HCT116 (cell line): ENCODE measurements at regions not wholly inside any gene's neighbourhood (a gene's known extent, or its start where the extent isn't known, plus 50 kb on each side); places are given as distances from the start of the nearest gene placed in this dataset.

Experiments
- ATAC-seq: fragments of 200-7000 bp; cut with Tn5 transposase; 2 replicates; pipeline ENCODE4 v1.9.1; 2020; ENCODE audit warnings: mild to moderate bottlenecking, moderate library complexity
- BruUV-seq: library from RNA; stranded (reverse); fragments of 400-500 nt; replicated peaks from 2 replicates; lab custom pipeline; 2021; lab: Mats Ljungman, UMichigan
- CTCF ChIA-PET: fragments of 300-600 bp; sonication (Branson Sonifier 250); formaldehyde crosslinking; loops from one replicate; lab custom pipeline; 2021; ENCODE audit warnings: antibody characterized with exemption; lab: Charles Lee
- POLR2A ChIA-PET: fragments of 300-600, 350-600 bp; sonication (Branson Sonifier 250); formaldehyde crosslinking; loops from one replicate; lab custom pipeline; 2021; ENCODE audit warnings: antibody characterized with exemption; lab: Charles Lee
- RAD21 ChIA-PET, 2 experiments: fragments of 300-600 bp; sonication (Branson Sonifier 250); formaldehyde crosslinking; loops; one replicate each; lab custom pipeline; 2023; ENCODE audit warnings: low total read pairs in 2 of 2; ENCODE audit not compliant: uncharacterized antibody in 2 of 2, unreplicated experiment in 2 of 2, low non-redundant PET in 1 of 2; lab: Charles Lee
- DNase-seq: peaks from one replicate; pipeline ENCODE4 v3.0.0-alpha.2; 2010; ENCODE audit warnings: low read depth, low spot score
- H2AFZ ChIP-seq: fragments of 200-600 bp; shearing (Covaris generic), sonication (generic); 2 replicates; pipeline ENCODE4 v1.6.1; 2017; ENCODE audit warnings: low read depth, mixed run types, mixed read lengths, antibody characterized with exemption, low read length; ENCODE audit not compliant: poor library complexity, severe bottlenecking
- H3K27ac ChIP-seq: 2 replicates; pipeline ENCODE4 v1.5.1; 2012; ENCODE audit warnings: low read depth, low read length
- H3K27me3 ChIP-seq: fragments of 200-600 bp; sonication (generic); 2 replicates; pipeline ENCODE4 v1.6.1; 2016; ENCODE audit warnings: mixed run types, low read length, mixed read lengths; ENCODE audit not compliant: insufficient read depth
- H3K36me3 ChIP-seq, 2 experiments: fragments of 200-500 bp in 1 of 2; fragments of 200-600 bp in 1 of 2; sonication (Bioruptor generic) in 1 of 2; sonication (generic) in 1 of 2; 2 replicates each; pipeline versions ENCODE4 v1.5.1 to v1.6.1; 2014 to 2016; ENCODE audit warnings: low read length in 2 of 2, inconsistent platforms in 1 of 2, mixed read lengths in 1 of 2, mixed run types in 1 of 2; ENCODE audit not compliant: insufficient read depth in 2 of 2, control insufficient read depth in 1 of 2
- H3K4me1 ChIP-seq, 2 experiments: fragments of 200-600 bp in 1 of 2; sonication (generic) in 1 of 2; 2 replicates each; pipeline versions ENCODE4 v1.5.1 to v1.6.1; 2012 to 2017; ENCODE audit warnings: low read length in 2 of 2, inconsistent platforms in 1 of 2, mild to moderate bottlenecking in 1 of 2, mixed read lengths in 1 of 2, mixed run types in 1 of 2, moderate library complexity in 1 of 2; ENCODE audit not compliant: insufficient read depth in 2 of 2, control insufficient read depth in 1 of 2
- H3K4me2 ChIP-seq: fragments of 200-600 bp; sonication (generic); 2 replicates; pipeline ENCODE4 v1.6.1; 2017; ENCODE audit warnings: mixed run types, low read length, mixed read lengths
- H3K4me3 ChIP-seq, 2 experiments: fragments of 200-600 bp in 1 of 2; sonication (generic) in 1 of 2; replicated peaks in 1 of 2; 2 replicates each; pipeline ENCODE4 v1.5.1; 2011 to 2016; ENCODE audit warnings: low read length in 2 of 2, control low read depth in 1 of 2, low read depth in 1 of 2, mild to moderate bottlenecking in 1 of 2, mixed read lengths in 1 of 2, mixed run types in 1 of 2
- H3K79me2 ChIP-seq: fragments of 200-600 bp; sonication (generic); 2 replicates; pipeline ENCODE4 v1.6.1; 2017; ENCODE audit warnings: mild to moderate bottlenecking, mixed run types, low read length, moderate library complexity, mixed read lengths; ENCODE audit not compliant: insufficient read depth
- H3K9ac ChIP-seq: fragments of 200-600 bp; sonication (generic); 2 replicates; pipeline ENCODE4 v1.6.1; 2016; ENCODE audit warnings: low read length, mixed read lengths
- H3K9me2 ChIP-seq: fragments of 200-600 bp; sonication (generic), shearing (Covaris generic); 2 replicates; pipeline ENCODE4 v1.6.1; 2017; ENCODE audit warnings: mixed run types, mild to moderate bottlenecking, moderate library complexity; ENCODE audit not compliant: insufficient read depth
- H3K9me3 ChIP-seq, 2 experiments: fragments of 200-500 bp in 1 of 2; fragments of 200-600 bp in 1 of 2; sonication (Bioruptor generic) in 1 of 2; sonication (generic) in 1 of 2; 2 replicates each; pipeline ENCODE4 v1.6.1; 2014 to 2017; ENCODE audit warnings: low read length in 2 of 2, mixed read lengths in 2 of 2, inconsistent platforms in 1 of 2, low read depth in 1 of 2, mild to moderate bottlenecking in 1 of 2, mixed run types in 1 of 2, moderate library complexity in 1 of 2; ENCODE audit not compliant: control insufficient read depth in 1 of 2, insufficient read depth in 1 of 2
- H4K20me1 ChIP-seq: fragments of 200-600 bp; sonication (generic), shearing (Covaris generic); 2 replicates; pipeline ENCODE4 v1.6.1; 2017; ENCODE audit warnings: mixed run types, mild to moderate bottlenecking, moderate library complexity; ENCODE audit not compliant: insufficient read depth
- ATF3 ChIP-seq: IDR thresholded peaks from 2 replicates; pipeline ENCODE4 v1.6.1; 2012
- CBX3 ChIP-seq: IDR thresholded peaks from 2 replicates; pipeline ENCODE4 v1.6.1; 2012; ENCODE audit warnings: low read depth
- EGR1 ChIP-seq: IDR thresholded peaks from 2 replicates; pipeline ENCODE4 v1.6.1; 2012; ENCODE audit warnings: low read depth
- EZH2phosphoT487 ChIP-seq: fragments of 200-600 bp; IDR thresholded peaks from 2 replicates; pipeline ENCODE4 v1.6.1; 2018; ENCODE audit warnings: antibody characterized with exemption, borderline replicate concordance
- FOSL1 ChIP-seq: IDR thresholded peaks from 2 replicates; pipeline ENCODE4 v1.6.1; 2012; ENCODE audit warnings: low read depth
- JUND ChIP-seq: IDR thresholded peaks from 2 replicates; pipeline ENCODE4 v1.6.1; 2012
- POLR2AphosphoS5 ChIP-seq: IDR thresholded peaks from 2 replicates; pipeline ENCODE4 v1.6.1; 2011; ENCODE audit warnings: mild to moderate bottlenecking, low read depth, low read length, moderate library complexity
- RAD21 ChIP-seq: IDR thresholded peaks from 2 replicates; pipeline ENCODE4 v1.6.1; 2012; ENCODE audit warnings: low read depth, mild to moderate bottlenecking
- SP1 ChIP-seq: IDR thresholded peaks from 2 replicates; pipeline ENCODE4 v1.6.1; 2012; ENCODE audit warnings: low read depth
- SRF ChIP-seq: IDR thresholded peaks from 2 replicates; pipeline ENCODE4 v1.6.1; 2012; ENCODE audit warnings: low read depth
- TCF7L2 ChIP-seq: IDR thresholded peaks from 2 replicates; pipeline ENCODE4 v1.7.0; 2011; ENCODE audit warnings: borderline replicate concordance, inconsistent platforms; ENCODE audit not compliant: insufficient read depth, insufficient read length; ENCODE audit errors: extremely low read depth
- YY1 ChIP-seq: IDR thresholded peaks from 2 replicates; pipeline ENCODE4 v1.6.1; 2011; ENCODE audit warnings: low read length, low read depth, moderate library complexity, mild to moderate bottlenecking; ENCODE audit not compliant: insufficient replicate concordance; ENCODE audit errors: extremely low read depth
- ZBTB33 ChIP-seq: IDR thresholded peaks from 2 replicates; pipeline ENCODE4 v1.6.1; 2011; ENCODE audit warnings: mild to moderate bottlenecking, low read length, moderate library complexity; ENCODE audit not compliant: insufficient replicate concordance; ENCODE audit errors: extremely low read depth
- ZFX ChIP-seq: fragments of 450-650 bp; IDR thresholded peaks from 2 replicates; pipeline ENCODE4 v1.6.1; 2017
- intact Hi-C: fragments of 100-400 bp; cut with micrococcal nuclease; formaldehyde crosslinking; loops from 2 replicates; pipeline ENCODE4 v1.10.0; 2022
- TF ChIP-seq, protein P1 (sequence below): IDR thresholded peaks from 2 replicates; pipeline ENCODE4 v1.6.1; 2012; ENCODE audit warnings: low read depth
- TF ChIP-seq, protein P2 (sequence below): IDR thresholded peaks from 2 replicates; pipeline ENCODE4 v1.6.1; 2012

- Histone ChIP-seq H3K9me2 (no peaks in the 10 kb centered on the region), H3K4me2 (no peak overlapping the region), H3K27ac (no peak overlapping the region), H3K9me3 (peaks cover 0 to 16% of the 10 kb centered on the region in 2 experiments; a peak in 3 of 4 replicates), H2AFZ (no peak overlapping the region), H3K4me1 (no peaks in the 10 kb centered on the region), H3K36me3 (no peaks in the 10 kb centered on the region), H3K79me2 (no peaks in the 10 kb centered on the region), H4K20me1 (no peaks in the 10 kb centered on the region), H3K9ac (no peak overlapping the region)
- ATAC-seq (no peak), DNase-seq (no peak)
- intact Hi-C loops: no loop called here
- BruUV-seq: no TSS peak
- ChIA-PET CTCF (interaction anchor here (0.7 kb wide), 1 partner anchor 58 kb away, joined by 3 read pairs; no protein-coding TSS in a partner anchor), POLR2A (no interaction called here)
- TF ChIP-seq YY1 (no peak), ZFX (no peak), CBX3 (no peak), SRF (no peak)
- TF ChIP-seq, all 23 proteins: peak for 0
- RAD21 ChIA-PET: no interaction called here
- Histone ChIP-seq H3K27me3 (no peaks in the 10 kb centered on the region), H3K4me3 (no peak overlapping the region)
These were observed 894.3 kb downstream of the DIAPH3 start for GRCh38 chr13:59269476-59269875.

- Histone ChIP-seq H3K27ac (no peak overlapping the region), H2AFZ (no peak overlapping the region), H3K79me2 (no peaks in the 10 kb centered on the region), H4K20me1 (no peaks in the 10 kb centered on the region), H3K4me3 (no peak overlapping the region), H3K9ac (no peak overlapping the region), H3K9me3 (peaks cover 0 to 17% of the 10 kb centered on the region in 2 experiments; a peak in 3 of 4 replicates), H3K4me2 (no peak overlapping the region), H3K4me1 (no peaks in the 10 kb centered on the region), H3K36me3 (no peaks in the 10 kb centered on the region), H3K9me2 (no peaks in the 10 kb centered on the region), H3K27me3 (no peaks in the 10 kb centered on the region)
- intact Hi-C loops: no loop called here
- no TSS peak for BruUV-seq
- ChIA-PET POLR2A (no interaction called here), CTCF (no interaction called here), RAD21 (no interaction called here)
- TF ChIP-seq EGR1: no peak
- no peak for TF ChIP-seq CBX3
- TF ChIP-seq, protein P1, sequence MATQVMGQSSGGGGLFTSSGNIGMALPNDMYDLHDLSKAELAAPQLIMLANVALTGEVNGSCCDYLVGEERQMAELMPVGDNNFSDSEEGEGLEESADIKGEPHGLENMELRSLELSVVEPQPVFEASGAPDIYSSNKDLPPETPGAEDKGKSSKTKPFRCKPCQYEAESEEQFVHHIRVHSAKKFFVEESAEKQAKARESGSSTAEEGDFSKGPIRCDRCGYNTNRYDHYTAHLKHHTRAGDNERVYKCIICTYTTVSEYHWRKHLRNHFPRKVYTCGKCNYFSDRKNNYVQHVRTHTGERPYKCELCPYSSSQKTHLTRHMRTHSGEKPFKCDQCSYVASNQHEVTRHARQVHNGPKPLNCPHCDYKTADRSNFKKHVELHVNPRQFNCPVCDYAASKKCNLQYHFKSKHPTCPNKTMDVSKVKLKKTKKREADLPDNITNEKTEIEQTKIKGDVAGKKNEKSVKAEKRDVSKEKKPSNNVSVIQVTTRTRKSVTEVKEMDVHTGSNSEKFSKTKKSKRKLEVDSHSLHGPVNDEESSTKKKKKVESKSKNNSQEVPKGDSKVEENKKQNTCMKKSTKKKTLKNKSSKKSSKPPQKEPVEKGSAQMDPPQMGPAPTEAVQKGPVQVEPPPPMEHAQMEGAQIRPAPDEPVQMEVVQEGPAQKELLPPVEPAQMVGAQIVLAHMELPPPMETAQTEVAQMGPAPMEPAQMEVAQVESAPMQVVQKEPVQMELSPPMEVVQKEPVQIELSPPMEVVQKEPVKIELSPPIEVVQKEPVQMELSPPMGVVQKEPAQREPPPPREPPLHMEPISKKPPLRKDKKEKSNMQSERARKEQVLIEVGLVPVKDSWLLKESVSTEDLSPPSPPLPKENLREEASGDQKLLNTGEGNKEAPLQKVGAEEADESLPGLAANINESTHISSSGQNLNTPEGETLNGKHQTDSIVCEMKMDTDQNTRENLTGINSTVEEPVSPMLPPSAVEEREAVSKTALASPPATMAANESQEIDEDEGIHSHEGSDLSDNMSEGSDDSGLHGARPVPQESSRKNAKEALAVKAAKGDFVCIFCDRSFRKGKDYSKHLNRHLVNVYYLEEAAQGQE: no peak
- no peak for TF ChIP-seq TCF7L2
- TF ChIP-seq ATF3: no peak
- TF ChIP-seq FOSL1: no peak
- no peak for TF ChIP-seq ZFX
- TF ChIP-seq SP1: no peak
- TF ChIP-seq RAD21: no peak
- TF ChIP-seq POLR2AphosphoS5: no peak
- no peak for TF ChIP-seq ZBTB33
- TF ChIP-seq YY1: no peak
- TF ChIP-seq JUND: no peak
- TF ChIP-seq, protein P2, sequence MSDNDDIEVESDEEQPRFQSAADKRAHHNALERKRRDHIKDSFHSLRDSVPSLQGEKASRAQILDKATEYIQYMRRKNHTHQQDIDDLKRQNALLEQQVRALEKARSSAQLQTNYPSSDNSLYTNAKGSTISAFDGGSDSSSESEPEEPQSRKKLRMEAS: no peak
- TF ChIP-seq EZH2phosphoT487: no peak
- no peak for TF ChIP-seq SRF
- DNase-seq (no peak), ATAC-seq (no peak)
These were observed 893.4 kb downstream of the DIAPH3 start for GRCh38 chr13:59270327-59270726.
